Mesothelial cell of epicardium (in vitro differentiated cells): ENCODE measurements at regions not wholly inside any gene's neighbourhood (a gene's known extent, or its start where the extent isn't known, plus 50 kb on each side); places are given as distances from the start of the nearest gene placed in this dataset.

ENCODE experiments used
- DNase-seq, 2 experiments: peaks; one replicate each; pipeline ENCODE4 v3.0.0; 2021; ENCODE audit warnings: low spot score in 2 of 2; ENCODE audit not compliant: unreplicated experiment in 2 of 2
- H3K27ac Mint-ChIP-seq: 2 replicates; pipeline ENCODE4 v1.8.0; 2021; ENCODE audit warnings: mixed read lengths
- H3K27me3 Mint-ChIP-seq: 2 replicates; pipeline ENCODE4 v1.8.0; 2021; ENCODE audit warnings: low read depth, mixed read lengths
- H3K36me3 Mint-ChIP-seq: 2 replicates; pipeline ENCODE4 v1.8.0; 2021; ENCODE audit warnings: mixed read lengths
- H3K4me1 Mint-ChIP-seq: 2 replicates; pipeline ENCODE4 v1.8.0; 2021; ENCODE audit warnings: mixed read lengths
- H3K4me3 Mint-ChIP-seq: 2 replicates; pipeline ENCODE4 v1.8.0; 2021; ENCODE audit warnings: mild to moderate bottlenecking, moderate library complexity, mixed read lengths
- H3K9me3 Mint-ChIP-seq: 2 replicates; pipeline ENCODE4 v1.8.0; 2021; ENCODE audit warnings: mixed read lengths
- TF ChIP-seq, protein P1 (sequence below): fragments of 200-600 bp; sonication (generic); IDR thresholded peaks from one replicate; pipeline ENCODE4 v1.5.0; 2021; ENCODE audit warnings: antibody characterized with exemption; ENCODE audit not compliant: unreplicated experiment

DNA sequence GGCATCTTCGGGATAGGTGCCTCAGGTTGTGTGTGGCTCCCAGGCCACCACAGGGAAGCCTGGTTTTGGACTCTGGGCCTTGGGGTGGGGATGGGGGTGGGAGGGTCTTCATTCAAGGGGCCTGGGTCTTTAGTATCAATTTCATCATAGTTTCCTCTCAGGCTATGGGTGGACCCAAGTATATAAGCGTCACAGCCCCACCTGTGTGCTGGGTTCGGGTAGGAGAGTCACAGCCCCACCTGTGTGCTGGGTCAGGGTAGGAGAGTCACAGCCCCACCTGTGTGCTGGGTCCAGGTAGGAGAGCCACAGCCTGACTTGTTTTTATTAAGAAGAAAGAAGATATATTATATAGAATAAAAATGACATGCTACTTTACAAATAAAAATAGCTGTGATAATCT is 422.1 kb downstream of the BRD1 start:
- H3K9me3 Mint-ChIP-seq: peaks cover 10% of the 10 kb centered on the region

DNA sequence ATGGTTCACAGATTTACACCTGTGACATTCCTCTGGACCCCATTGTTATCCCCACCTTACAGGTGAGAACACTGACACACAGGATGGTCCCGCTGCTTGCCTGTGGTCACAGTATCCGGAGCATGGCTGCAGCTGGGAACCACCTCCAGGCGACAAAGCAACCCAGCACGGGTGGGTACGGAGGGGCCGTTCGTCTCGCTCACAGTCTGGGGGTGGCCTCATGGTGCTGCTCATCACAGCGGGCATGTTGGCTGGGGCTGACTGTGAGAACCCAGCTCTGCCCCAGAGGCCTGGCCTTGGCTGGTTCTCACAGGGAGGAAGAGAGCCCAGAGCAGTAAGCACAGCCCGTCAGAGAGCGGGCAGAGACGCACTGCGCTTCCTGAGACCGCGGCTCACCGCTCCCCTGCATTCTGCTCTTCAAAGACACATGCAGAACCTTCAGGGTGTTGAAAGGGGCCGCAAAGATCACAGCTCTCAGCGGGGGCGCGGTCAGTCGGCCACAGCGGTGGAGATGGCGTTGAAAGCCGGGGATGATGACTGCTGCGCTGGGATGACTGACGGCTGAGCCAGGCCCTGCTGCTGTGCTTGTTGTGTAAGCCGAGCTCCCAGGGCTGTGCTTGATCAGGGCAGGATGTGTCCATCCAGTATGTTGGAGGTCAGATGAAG is 423.0 kb downstream of the BRD1 start:
- peaks cover 29% of the 10 kb centered on the region for H3K27me3 Mint-ChIP-seq
- no peak overlapping the region for H3K4me3 Mint-ChIP-seq
- no peaks in the 10 kb centered on the region for H3K36me3 Mint-ChIP-seq
- H3K27ac Mint-ChIP-seq: no peak overlapping the region
- DNase-seq: peak in 1 of 2 experiments; percentile 22
- TF ChIP-seq, protein P1, sequence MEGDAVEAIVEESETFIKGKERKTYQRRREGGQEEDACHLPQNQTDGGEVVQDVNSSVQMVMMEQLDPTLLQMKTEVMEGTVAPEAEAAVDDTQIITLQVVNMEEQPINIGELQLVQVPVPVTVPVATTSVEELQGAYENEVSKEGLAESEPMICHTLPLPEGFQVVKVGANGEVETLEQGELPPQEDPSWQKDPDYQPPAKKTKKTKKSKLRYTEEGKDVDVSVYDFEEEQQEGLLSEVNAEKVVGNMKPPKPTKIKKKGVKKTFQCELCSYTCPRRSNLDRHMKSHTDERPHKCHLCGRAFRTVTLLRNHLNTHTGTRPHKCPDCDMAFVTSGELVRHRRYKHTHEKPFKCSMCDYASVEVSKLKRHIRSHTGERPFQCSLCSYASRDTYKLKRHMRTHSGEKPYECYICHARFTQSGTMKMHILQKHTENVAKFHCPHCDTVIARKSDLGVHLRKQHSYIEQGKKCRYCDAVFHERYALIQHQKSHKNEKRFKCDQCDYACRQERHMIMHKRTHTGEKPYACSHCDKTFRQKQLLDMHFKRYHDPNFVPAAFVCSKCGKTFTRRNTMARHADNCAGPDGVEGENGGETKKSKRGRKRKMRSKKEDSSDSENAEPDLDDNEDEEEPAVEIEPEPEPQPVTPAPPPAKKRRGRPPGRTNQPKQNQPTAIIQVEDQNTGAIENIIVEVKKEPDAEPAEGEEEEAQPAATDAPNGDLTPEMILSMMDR: no peak
- peaks cover 3% of the 10 kb centered on the region for H3K4me1 Mint-ChIP-seq
- H3K9me3 Mint-ChIP-seq: peaks cover 6% of the 10 kb centered on the region

More for the DNA sequence above, 422.1 kb downstream of the BRD1 start:
- no peak overlapping the region for H3K4me3 Mint-ChIP-seq
- no peaks in the 10 kb centered on the region for H3K36me3 Mint-ChIP-seq
- H3K27me3 Mint-ChIP-seq: peaks cover 34% of the 10 kb centered on the region
- TF ChIP-seq, protein P1: no peak
- peaks cover 3% of the 10 kb centered on the region for H3K4me1 Mint-ChIP-seq
- H3K27ac Mint-ChIP-seq: no peak overlapping the region
- DNase-seq: no peak

DNA sequence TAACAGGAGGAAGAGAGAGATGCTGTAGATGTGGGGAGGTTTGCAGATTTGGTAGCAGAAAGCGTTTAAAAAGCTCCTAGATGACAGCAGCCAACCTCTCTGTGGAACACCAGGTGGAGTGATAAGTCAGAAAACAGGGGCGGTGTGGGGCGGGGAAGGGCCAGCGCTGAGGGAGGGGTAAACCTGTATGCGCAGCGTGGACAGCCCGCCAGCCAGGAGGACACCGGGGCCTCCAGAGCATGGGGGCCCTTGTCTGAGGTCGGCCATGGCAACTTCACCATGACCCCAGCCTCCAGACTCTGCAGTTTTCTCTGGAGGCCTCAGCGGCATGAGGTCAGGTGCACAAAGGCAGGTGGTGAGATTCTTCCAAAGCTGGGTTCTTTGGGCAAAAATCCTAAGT is 423.7 kb downstream of the BRD1 start:
- no peak for DNase-seq
- Mint-ChIP-seq H3K27ac (no peak overlapping the region), H3K27me3 (peaks cover 24% of the 10 kb centered on the region), H3K4me3 (no peak overlapping the region), H3K36me3 (no peaks in the 10 kb centered on the region), H3K9me3 (no peaks in the 10 kb centered on the region), H3K4me1 (peaks cover 3% of the 10 kb centered on the region)
- TF ChIP-seq, protein P1: no peak

DNA sequence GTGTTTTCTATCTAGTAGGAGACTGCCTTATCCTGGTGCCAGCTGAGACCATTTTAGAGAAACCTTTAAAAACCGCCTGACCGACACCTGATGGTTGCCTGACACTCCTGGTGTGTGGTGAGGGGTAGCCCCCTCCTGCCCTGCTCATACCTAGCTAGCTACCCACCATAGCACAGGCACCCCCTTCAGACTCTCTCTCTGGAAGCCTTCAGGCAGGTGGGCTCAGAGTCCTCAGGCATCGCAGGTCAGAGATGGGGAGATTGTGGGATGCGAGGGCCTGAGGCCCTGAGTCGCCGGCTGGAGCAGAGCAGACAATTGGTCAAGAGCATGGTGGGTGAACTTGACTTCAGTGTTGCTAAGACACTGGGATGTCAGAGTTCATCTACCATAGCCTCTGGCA is 424.6 kb downstream of the BRD1 start:
- Mint-ChIP-seq H3K36me3 (no peaks in the 10 kb centered on the region), H3K9me3 (no peaks in the 10 kb centered on the region), H3K4me1 (peaks cover 1% of the 10 kb centered on the region), H3K4me3 (no peak overlapping the region), H3K27ac (no peak overlapping the region), H3K27me3 (peaks cover 24% of the 10 kb centered on the region)
- TF ChIP-seq, protein P1: no peak
- DNase-seq: peak in 1 of 2 experiments; percentile 29

DNA sequence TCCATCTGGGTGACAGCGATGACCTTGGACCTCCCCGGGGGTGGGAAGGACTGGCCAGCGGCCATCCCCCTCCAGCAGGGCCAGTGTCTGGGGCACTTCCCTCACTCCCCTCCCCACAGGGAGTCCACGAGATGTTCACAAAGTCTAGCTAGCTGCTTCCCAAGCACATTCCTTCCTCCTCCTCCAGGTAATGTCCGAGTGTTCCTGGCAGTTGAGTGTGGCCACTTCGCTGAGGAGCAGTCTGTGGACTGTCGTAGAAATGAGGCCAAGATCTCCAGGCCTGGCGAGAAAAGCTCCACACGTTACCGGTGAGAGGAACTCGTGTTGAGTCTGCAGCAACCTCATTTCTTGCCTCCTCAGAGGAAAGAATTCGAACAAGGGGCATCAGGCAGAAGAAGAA is 425.5 kb downstream of the BRD1 start:
- H3K27ac Mint-ChIP-seq: no peak overlapping the region
- TF ChIP-seq, protein P1: no peak
- peak in 1 of 2 experiments; percentile 33 for DNase-seq
- H3K4me1 Mint-ChIP-seq: no peaks in the 10 kb centered on the region
- peaks cover 19% of the 10 kb centered on the region for H3K27me3 Mint-ChIP-seq
- no peak overlapping the region for H3K4me3 Mint-ChIP-seq
- H3K9me3 Mint-ChIP-seq: no peaks in the 10 kb centered on the region
- H3K36me3 Mint-ChIP-seq: no peaks in the 10 kb centered on the region
